ENCODE measurements at regions not wholly inside any gene's neighbourhood (a gene's known extent, or its start where the extent isn't known, plus 50 kb on each side); places are given as distances from the start of the nearest gene placed in this dataset.

- peaks cover 7% of the 10 kb centered on the region for H3K9me3 Mint-ChIP-seq
- H3K4me1 Mint-ChIP-seq = no peaks in the 10 kb centered on the region
- H3K4me3 Mint-ChIP-seq = no peak overlapping the region
- CTCF ChIA-PET = no interaction called here
- H3K36me3 Mint-ChIP-seq = no peaks in the 10 kb centered on the region
- no peak for DNase-seq
- H3K27ac Mint-ChIP-seq = no peak overlapping the region
- H3K27me3 Mint-ChIP-seq = no peaks in the 10 kb centered on the region
Observed at GRCh38 chr3:148631124-148631903, 66.4 kb upstream of the AGTR1 start.

GRCh38 chr3:148641722-148642121 lies 56.0 kb upstream of the AGTR1 start:
- no peak overlapping the region for H3K4me3 Mint-ChIP-seq
- CTCF ChIA-PET = no interaction called here
- H3K36me3 Mint-ChIP-seq = no peaks in the 10 kb centered on the region
- H3K9me3 Mint-ChIP-seq = peaks cover 2% of the 10 kb centered on the region
- H3K4me1 Mint-ChIP-seq = no peaks in the 10 kb centered on the region
- no peaks in the 10 kb centered on the region for H3K27me3 Mint-ChIP-seq
- DNase-seq = no peak
- no peak overlapping the region for H3K27ac Mint-ChIP-seq

GRCh38 chr3:148642214-148642613 lies 55.5 kb upstream of the AGTR1 start:
- no peak overlapping the region for H3K4me3 Mint-ChIP-seq
- DNase-seq = no peak
- no peak overlapping the region for H3K27ac Mint-ChIP-seq
- CTCF ChIA-PET = no interaction called here
- no peaks in the 10 kb centered on the region for H3K4me1 Mint-ChIP-seq
- H3K9me3 Mint-ChIP-seq = peaks cover 2% of the 10 kb centered on the region
- H3K36me3 Mint-ChIP-seq = no peaks in the 10 kb centered on the region
- H3K27me3 Mint-ChIP-seq = no peaks in the 10 kb centered on the region

- Mint-ChIP-seq H3K9me3 (peaks cover 2% of the 10 kb centered on the region), H3K4me1 (no peaks in the 10 kb centered on the region), H3K27ac (no peak overlapping the region), H3K36me3 (no peaks in the 10 kb centered on the region), H3K27me3 (no peaks in the 10 kb centered on the region), H3K4me3 (no peak overlapping the region)
- CTCF ChIA-PET = no interaction called here
- no peak for DNase-seq
Observed at GRCh38 chr3:148642616-148643015, 55.1 kb upstream of the AGTR1 start.

- H3K36me3 Mint-ChIP-seq = no peaks in the 10 kb centered on the region
- no peak overlapping the region for H3K27ac Mint-ChIP-seq
- CTCF ChIA-PET = no interaction called here
- no peak overlapping the region for H3K4me3 Mint-ChIP-seq
- no peaks in the 10 kb centered on the region for H3K27me3 Mint-ChIP-seq
- no peak for DNase-seq
- H3K4me1 Mint-ChIP-seq = no peaks in the 10 kb centered on the region
- peaks cover 2% of the 10 kb centered on the region for H3K9me3 Mint-ChIP-seq
Observed at GRCh38 chr3:148643389-148643840, 54.3 kb upstream of the AGTR1 start.

GRCh38 chr3:148646126-148646665 lies 51.5 kb upstream of the AGTR1 start:
- CTCF ChIA-PET = no interaction called here
- Mint-ChIP-seq H3K27me3 (no peaks in the 10 kb centered on the region), H3K27ac (no peak overlapping the region), H3K36me3 (no peaks in the 10 kb centered on the region), H3K4me3 (no peak overlapping the region), H3K4me1 (no peaks in the 10 kb centered on the region), H3K9me3 (peaks cover 2% of the 10 kb centered on the region)
- no peak for DNase-seq
